ENCODE measurements at regions not wholly inside any gene's neighbourhood (a gene's known extent, or its start where the extent isn't known, plus 50 kb on each side); places are given as distances from the start of the nearest gene placed in this dataset.

- no peak for TF ChIP-seq TEAD2 (tag; IDR thresholded peaks at IDR 0.05)
- ChIA-PET POLR2A (no interaction called here), CTCF (ENCODE audit: low intra/inter-chr PET ratio) (no interaction called here)
- no peak overlapping the region for H3K4me2 ChIP-seq (ENCODE audit: insufficient read depth, low read length)
- H3K27me3 ChIP-seq (ENCODE audit: control insufficient read depth in 2 of 2, insufficient read depth in 2 of 2, low read length in 2 of 2) = no peaks in the 10 kb centered on the region
- H3K9me1 ChIP-seq (ENCODE audit: control insufficient read depth, insufficient read depth, low read length) = no peaks in the 10 kb centered on the region
- no peak overlapping the region for H3K27ac ChIP-seq (ENCODE audit: extremely low read depth, low read depth, low read length)
- H3K9me3 ChIP-seq (replicated peaks; ENCODE audit: control insufficient read depth, insufficient read depth, low read depth, low read length) = peaks cover 1% of the 10 kb centered on the region; the same call in 1 of the 2 replicates
- no peaks in the 10 kb centered on the region for H3K79me2 ChIP-seq (ENCODE audit: control insufficient read depth, insufficient read depth, low read length)
- no peaks in the 10 kb centered on the region for H4K20me1 ChIP-seq (replicated peaks; ENCODE audit: control insufficient read depth, insufficient read depth, low read length)
- H3K9ac ChIP-seq (ENCODE audit: insufficient read depth in 1 of 2, low read depth in 2 of 2, low read length in 2 of 2) = no peak overlapping the region
- H3K36me3 ChIP-seq (ENCODE audit: control insufficient read depth, insufficient read depth, low read length) = no peaks in the 10 kb centered on the region
- ATAC-seq (no peak), DNase-seq (ENCODE audit: extremely low read depth in 1 of 4, low spot score in 3 of 4) (no peak), FAIRE-seq (no peak)
- no peak overlapping the region for H2AFZ ChIP-seq (ENCODE audit: low read depth, low read length)
- intact Hi-C loops (cut with micrococcal nuclease) = no loop called here
- in situ Hi-C loops (cut with MboI) = no loop called here
- H3K4me3 ChIP-seq = no peak overlapping the region
- BruUV-seq (replicated peaks) = no TSS peak
- H3K4me1 ChIP-seq (replicated peaks in 1 of 2; ENCODE audit: control insufficient read depth in 2 of 2, insufficient read depth in 2 of 2, low read length in 2 of 2) = no peaks in the 10 kb centered on the region
Measured at GRCh38 chr21:27152996-27153395, 186.1 kb upstream of the ADAMTS5 start.

DNA sequence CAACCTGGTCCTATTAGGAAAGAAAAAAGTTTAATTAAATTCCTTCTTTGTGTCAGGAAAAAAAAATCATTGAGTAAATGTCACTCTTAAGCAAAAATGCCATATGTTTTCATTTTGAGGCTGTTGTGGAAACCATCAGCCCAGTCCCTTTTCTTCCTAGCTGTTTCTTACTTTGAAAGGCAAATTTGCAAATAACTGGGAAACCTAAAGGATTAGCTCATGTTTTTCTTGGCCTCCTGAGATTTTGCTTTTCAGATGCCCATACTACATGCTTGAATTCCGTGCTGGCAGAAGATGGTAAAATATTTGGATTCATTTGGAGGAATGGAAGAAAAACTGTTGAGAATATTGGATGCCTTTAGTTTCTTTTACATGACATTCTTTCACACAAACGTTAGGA lies 182.1 kb upstream of the ADAMTS5 start:
- Histone ChIP-seq H3K9ac (ENCODE audit: insufficient read depth in 1 of 2, low read depth in 2 of 2, low read length in 2 of 2) (no peak overlapping the region), H3K27ac (ENCODE audit: extremely low read depth, low read depth, low read length) (no peak overlapping the region), H3K79me2 (ENCODE audit: control insufficient read depth, insufficient read depth, low read length) (no peaks in the 10 kb centered on the region), H3K4me3 (no peak overlapping the region), H3K27me3 (ENCODE audit: control insufficient read depth in 2 of 2, insufficient read depth in 2 of 2, low read length in 2 of 2) (no peaks in the 10 kb centered on the region), H3K9me1 (ENCODE audit: control insufficient read depth, insufficient read depth, low read length) (no peaks in the 10 kb centered on the region), H4K20me1 (replicated peaks; ENCODE audit: control insufficient read depth, insufficient read depth, low read length) (no peaks in the 10 kb centered on the region), H3K9me3 (replicated peaks; ENCODE audit: control insufficient read depth, insufficient read depth, low read depth, low read length) (no peaks in the 10 kb centered on the region; the same call in 1 of the 2 replicates), H3K4me2 (ENCODE audit: insufficient read depth, low read length) (no peak overlapping the region), H3K36me3 (ENCODE audit: control insufficient read depth, insufficient read depth, low read length) (no peaks in the 10 kb centered on the region), H2AFZ (ENCODE audit: low read depth, low read length) (no peak overlapping the region), H3K4me1 (replicated peaks in 1 of 2; ENCODE audit: control insufficient read depth in 2 of 2, insufficient read depth in 2 of 2, low read length in 2 of 2) (no peaks in the 10 kb centered on the region)
- intact Hi-C loops (cut with micrococcal nuclease) (no loop called here), in situ Hi-C loops (cut with MboI) (no loop called here)
- FAIRE-seq (no peak), ATAC-seq (no peak), DNase-seq (ENCODE audit: extremely low read depth in 1 of 4, low spot score in 3 of 4) (no peak)
- BruUV-seq (replicated peaks) = no TSS peak
- 0% methylated on average over 2 of the region's 2 CpGs for WGBS (ENCODE audit: insufficient coverage, low coverage, missing lambda C conversion rate)
- ChIA-PET POLR2A (no interaction called here), CTCF (ENCODE audit: low intra/inter-chr PET ratio) (no interaction called here)
- TF ChIP-seq HSF4 (CRISPR knock-in tag; IDR thresholded peaks at IDR 0.05; ENCODE audit: borderline replicate concordance) (no peak), BCOR (IDR thresholded peaks at IDR 0.05) (no peak), ZNF444 (CRISPR knock-in tag; IDR thresholded peaks at IDR 0.05) (no peak), BRF2 (IDR thresholded peaks at IDR 0.05; ENCODE audit: borderline replicate concordance, insufficient read depth, insufficient read length) (no peak), TRIM25 (IDR thresholded peaks at IDR 0.05; ENCODE audit: borderline replicate concordance) (no peak), RBM14 (IDR thresholded peaks at IDR 0.05; ENCODE audit: borderline replicate concordance, insufficient read depth, low read depth, low read length) (no peak)
- TF ChIP-seq, protein P1, sequence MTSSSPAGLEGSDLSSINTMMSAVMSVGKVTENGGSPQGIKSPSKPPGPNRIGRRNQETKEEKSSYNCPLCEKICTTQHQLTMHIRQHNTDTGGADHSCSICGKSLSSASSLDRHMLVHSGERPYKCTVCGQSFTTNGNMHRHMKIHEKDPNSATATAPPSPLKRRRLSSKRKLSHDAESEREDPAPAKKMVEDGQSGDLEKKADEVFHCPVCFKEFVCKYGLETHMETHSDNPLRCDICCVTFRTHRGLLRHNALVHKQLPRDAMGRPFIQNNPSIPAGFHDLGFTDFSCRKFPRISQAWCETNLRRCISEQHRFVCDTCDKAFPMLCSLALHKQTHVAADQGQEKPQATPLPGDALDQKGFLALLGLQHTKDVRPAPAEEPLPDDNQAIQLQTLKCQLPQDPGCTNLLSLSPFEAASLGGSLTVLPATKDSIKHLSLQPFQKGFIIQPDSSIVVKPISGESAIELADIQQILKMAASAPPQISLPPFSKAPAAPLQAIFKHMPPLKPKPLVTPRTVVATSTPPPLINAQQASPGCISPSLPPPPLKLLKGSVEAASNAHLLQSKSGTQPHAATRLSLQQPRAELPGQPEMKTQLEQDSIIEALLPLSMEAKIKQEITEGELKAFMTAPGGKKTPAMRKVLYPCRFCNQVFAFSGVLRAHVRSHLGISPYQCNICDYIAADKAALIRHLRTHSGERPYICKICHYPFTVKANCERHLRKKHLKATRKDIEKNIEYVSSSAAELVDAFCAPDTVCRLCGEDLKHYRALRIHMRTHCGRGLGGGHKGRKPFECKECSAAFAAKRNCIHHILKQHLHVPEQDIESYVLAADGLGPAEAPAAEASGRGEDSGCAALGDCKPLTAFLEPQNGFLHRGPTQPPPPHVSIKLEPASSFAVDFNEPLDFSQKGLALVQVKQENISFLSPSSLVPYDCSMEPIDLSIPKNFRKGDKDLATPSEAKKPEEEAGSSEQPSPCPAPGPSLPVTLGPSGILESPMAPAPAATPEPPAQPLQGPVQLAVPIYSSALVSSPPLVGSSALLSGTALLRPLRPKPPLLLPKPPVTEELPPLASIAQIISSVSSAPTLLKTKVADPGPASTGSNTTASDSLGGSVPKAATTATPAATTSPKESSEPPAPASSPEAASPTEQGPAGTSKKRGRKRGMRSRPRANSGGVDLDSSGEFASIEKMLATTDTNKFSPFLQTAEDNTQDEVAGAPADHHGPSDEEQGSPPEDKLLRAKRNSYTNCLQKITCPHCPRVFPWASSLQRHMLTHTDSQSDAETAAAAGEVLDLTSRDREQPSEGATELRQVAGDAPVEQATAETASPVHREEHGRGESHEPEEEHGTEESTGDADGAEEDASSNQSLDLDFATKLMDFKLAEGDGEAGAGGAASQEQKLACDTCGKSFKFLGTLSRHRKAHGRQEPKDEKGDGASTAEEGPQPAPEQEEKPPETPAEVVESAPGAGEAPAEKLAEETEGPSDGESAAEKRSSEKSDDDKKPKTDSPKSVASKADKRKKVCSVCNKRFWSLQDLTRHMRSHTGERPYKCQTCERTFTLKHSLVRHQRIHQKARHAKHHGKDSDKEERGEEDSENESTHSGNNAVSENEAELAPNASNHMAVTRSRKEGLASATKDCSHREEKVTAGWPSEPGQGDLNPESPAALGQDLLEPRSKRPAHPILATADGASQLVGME (CRISPR knock-in tag; IDR thresholded peaks at IDR 0.05) = no peak
